GM19463 (cell line): ENCODE measurements at regions not wholly inside any gene's neighbourhood (a gene's known extent, or its start where the extent isn't known, plus 50 kb on each side); places are given as distances from the start of the nearest gene placed in this dataset.

Source experiments
- ATAC-seq: cut with Tn5 transposase; IDR thresholded peaks from one replicate; pipeline ENCODE4 v1.9.1; 2021; ENCODE audit warnings: mild to moderate bottlenecking, moderate library complexity; ENCODE audit not compliant: unreplicated experiment

DNA sequence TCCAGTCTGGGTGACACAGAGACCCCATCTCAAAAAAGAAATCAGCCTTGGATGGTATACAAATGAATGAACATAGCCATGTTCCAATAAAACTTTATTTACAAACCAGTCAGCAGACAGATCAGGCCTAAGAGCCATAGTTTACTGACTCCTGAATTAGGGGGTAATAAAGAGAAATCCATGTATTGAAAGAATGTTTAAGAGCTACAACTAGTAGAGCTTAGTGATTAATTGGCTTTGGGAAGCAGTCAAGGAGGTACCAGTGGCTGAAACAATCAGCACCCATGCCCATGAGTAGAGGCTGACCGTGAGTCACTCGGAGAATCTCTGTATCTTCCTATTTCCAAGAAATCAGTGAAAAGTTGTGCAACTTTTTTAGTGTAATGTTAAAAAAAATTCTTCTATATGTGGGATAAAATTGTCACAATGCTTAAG is 223.6 kb upstream of the RREB1 start:
- ATAC-seq, result no peak

GRCh38 chr6:6884916-6885315 is 222.8 kb upstream of the RREB1 start:
- no peak for ATAC-seq

GRCh38 chr6:6885521-6886170 is 222.1 kb upstream of the RREB1 start:
- no peak for ATAC-seq

DNA sequence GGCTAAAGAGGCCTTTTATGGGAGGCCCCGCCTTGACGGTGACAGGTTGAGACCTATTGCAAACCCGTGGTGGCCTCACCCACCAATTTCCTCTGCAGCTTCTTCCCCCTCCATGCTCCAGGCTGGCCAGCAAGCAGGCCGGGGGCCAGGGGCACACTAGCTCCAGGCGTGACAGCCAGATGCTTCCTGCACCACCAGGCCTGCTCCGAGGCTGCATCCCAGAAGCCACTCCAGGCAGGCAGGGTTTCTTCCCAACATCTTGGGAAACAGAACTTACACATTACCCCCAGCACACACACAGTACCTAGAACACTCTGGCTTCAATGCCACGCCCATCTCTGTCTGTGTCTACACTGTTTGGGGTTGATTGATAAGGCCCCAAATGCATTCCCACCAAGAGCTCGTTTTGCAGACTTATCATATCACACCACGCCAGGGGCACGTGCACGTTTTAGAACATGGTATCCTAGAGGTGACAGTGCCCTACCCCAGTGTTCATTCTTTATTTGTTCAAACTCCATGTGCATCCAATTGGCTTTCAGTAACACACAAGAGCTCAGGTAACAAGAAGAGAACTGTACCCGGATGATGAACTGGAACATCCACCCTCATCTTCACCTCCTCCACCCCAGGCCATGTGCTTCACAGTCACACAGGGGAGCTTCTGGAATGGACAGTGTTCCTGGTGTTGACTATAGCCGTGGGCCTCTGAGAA is 221.4 kb upstream of the RREB1 start:
- ATAC-seq, result no peak

DNA sequence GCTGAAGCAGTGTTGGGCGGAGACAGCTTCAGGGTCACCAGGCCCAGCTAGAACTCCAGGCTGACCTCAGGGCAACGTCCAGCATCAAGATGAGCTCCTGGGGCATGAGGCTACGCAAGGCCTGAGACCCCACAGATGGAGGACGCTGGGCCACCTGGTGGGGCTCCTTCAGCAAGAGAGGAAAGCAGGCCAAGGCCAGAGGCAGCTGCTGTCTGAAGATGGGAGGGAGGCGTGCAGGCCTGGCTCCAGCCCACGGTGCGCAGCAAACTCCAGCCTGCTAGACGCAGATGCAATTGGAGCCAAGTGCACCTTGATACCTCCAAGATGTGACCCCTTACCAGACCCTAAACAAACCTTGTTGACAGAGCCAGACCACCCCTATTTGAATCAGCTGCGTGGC is 220.9 kb upstream of the RREB1 start:
- no peak for ATAC-seq

DNA sequence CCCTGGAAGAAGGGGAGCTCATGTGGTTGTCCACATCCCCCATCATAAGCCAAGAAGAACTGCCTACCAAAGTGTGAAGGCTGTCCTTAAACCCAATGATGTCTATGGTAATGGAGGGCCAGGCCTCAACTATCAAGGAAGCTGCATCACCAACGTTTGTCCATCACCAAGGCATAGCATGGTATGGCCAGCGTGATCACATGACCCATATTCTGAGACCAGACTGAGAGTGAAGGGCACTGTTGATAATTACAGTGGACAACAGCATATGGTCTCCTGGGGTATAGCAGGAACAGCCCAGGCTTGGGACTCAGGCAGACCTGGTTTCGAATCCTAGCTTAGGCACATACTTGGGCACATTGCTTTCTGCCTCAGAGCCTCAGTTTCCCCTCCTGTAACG is 218.2 kb upstream of the RREB1 start:
- no peak for ATAC-seq

- ATAC-seq, result no peak
Measured at GRCh38 chr6:6890400-6890858, 217.3 kb upstream of the RREB1 start.

DNA sequence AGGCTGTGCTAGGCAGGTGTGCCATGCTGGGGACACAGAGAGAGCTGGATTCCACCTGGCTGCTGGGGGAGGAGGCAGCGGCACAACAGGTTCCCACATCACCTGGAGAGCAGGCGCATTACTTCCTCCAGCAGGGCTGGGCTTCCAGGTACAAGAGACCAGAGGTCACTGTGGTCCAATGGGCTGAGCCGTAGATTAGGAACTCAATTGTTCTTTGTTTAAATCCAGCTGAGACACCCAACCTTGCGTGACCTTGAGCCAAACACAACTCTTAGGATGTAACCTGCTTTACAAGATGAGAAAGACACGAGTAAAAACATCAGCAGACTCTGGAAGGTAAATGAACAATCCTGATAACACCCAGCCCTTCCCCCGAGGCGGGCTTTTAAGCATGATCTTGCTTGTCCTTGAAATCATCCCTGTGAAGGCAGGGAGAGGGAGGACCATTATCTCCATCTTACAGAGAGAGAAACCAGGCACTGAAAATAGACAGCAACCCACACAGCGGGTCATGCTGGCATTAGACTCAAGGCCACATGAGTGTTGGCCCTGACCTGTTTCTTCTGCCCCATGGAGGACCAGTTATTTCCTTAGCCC is 216.5 kb upstream of the RREB1 start:
- ATAC-seq, result no peak

- ATAC-seq, result no peak
Measured at GRCh38 chr6:6891949-6892461, 215.8 kb upstream of the RREB1 start.

GRCh38 chr6:6892744-6893583 is 214.8 kb upstream of the RREB1 start:
- ATAC-seq, result no peak

- no peak for ATAC-seq
Measured at GRCh38 chr6:6893701-6894100, 214.1 kb upstream of the RREB1 start.

DNA sequence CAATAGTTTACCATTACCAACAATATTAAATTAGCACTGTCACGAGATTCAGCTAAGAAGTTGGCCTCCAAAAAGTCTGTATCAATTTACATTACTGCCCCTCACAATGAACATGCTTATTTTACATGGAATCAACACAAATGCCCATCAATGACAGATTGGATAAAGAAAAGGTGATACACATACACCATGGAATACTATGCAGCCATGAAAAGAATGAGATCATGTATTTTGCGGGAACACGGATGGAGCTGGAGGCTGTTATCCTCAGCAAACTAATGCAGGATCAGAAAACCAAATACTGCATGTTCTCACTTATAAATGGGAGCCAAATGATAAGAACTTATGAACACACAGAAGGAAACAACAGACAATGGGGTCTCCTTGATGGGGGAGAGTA is 211.8 kb upstream of the RREB1 start:
- ATAC-seq, result no peak

GRCh38 chr6:6897140-6897539 is 210.6 kb upstream of the RREB1 start:
- ATAC-seq, result no peak

DNA sequence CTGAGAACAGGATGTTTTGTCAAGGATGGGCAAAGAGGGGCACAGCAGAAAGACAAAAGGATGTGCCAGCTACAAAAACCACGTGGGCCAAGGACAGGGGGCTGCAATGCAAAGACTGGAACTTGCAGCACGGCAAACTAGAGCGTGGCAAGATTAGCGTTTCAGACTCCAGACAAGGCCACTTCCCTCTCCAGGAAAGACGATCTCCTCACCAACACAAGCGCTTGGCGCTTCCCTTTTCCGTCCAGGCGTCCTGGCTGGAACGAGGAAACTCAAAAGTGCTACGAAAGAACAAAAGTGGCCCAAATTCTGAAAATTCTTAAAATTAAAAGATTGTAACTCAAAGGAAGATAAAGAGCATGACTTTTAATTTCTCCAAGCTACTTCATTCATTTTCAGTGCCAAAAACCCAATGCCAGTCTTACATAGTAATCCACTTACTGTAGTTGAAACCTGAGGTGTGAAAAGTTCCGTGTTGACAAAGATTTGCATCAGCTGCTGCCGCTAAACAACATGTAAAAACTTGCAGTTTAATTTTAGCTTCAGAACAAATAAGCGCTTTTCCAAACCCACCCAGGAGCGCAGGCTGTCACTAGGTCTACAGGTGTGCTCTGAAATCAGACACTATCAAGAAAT is 207.1 kb upstream of the RREB1 start:
- no peak for ATAC-seq

DNA sequence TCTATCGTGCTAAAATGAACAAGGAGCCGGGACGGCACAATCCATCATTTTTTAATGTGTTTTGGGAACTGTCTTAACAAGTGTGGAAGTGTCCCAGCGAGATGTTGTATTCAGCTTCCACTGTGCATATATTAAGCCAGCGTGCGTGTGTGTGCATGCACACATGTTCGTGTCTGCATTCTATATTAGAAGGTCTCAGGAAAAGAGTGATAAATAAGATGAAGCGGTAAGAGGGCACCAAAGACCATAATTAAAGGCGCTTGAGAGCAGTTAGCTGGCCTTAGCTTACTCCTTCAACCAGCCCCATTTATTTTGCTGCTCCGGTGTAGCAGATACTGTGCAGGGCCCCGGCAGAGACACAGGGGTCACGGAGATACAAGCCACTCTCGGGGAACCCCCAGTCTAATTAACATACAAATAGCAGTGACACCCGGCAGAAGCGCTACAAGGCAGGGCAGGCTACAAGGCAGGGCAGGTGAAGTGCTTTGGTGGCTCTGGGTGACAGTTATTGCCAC is 206.5 kb upstream of the RREB1 start:
- no peak for ATAC-seq

- ATAC-seq, result no peak
Measured at GRCh38 chr6:6901945-6902344, 205.8 kb upstream of the RREB1 start.

DNA sequence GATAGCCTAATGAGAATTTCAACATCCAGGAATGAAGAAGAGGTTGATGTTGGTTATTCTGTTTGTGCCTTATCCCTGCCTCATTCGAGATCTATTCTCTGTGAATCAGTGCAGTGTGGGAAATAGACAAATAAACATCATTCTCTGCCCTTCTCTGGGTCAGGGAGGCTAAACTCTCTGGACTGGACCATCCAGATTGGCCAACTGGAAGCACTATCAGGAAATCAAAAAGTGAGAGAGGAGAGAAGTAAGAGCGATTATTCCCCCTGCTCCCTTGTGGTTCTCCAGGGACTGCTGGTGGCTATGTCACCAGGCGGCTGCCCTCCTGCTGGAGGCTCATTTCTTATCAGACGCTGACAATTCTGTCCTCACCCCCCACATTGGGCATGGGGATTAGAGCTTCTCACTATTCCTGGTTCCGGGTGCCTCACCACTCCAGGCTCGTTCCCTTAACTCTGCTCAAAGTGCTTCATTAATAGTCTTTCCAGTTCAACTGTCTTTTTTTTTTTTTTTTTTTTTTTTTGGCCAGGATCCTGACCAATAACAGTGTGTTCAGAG is 201.7 kb upstream of the RREB1 start:
- ATAC-seq, result no peak

DNA sequence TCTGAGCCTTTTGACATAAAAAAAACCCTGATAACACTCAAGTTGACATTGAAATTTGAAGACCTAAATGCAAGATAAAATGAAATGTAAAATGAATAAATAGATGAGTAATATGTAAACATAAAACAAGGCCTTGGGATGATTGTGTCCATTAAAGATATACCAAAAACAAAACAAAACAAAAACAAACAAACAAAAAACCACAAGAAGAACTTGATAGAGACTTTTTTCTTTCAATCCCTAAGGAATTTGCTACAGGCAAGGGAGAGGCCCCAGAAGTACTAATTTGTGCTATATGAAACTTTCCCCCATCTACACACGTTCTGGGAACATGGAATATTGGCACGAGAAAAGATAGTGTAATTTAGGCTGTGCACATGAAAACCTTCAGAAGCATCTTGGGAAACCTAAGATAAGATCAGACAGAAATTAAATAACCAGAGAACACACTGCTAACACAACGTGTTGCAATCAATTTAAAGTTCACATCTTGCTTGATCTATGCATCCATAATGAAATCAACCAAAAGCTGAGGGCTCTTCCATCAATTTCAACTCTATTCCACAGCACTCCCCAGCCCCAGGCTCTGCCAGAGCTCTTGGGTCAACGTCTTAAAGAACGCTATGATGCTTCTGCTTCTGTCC is 201.1 kb upstream of the RREB1 start:
- ATAC-seq, result no peak

- no peak for ATAC-seq
Measured at GRCh38 chr6:6907286-6907685, 200.5 kb upstream of the RREB1 start.

DNA sequence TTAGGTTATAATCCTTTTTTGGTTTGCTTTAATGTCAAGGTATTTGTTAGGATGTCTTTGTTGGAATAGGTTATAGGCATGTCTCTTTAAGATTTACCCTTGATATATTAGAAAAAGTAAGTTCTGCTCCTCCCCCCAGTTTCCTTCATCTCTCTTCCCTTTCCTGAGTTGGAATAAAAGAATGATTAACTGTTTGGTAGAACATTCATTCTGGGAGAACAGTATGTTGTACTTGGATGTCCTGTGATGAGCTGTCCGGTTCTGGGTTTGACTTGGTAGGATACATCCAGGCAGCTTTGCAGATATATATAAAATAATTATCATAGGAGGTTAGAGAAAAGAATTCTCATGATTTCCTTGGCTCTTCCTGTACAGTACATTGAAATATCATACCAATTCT is 199.6 kb upstream of the RREB1 start:
- ATAC-seq, result no peak
